ENCODE measurements at regions not wholly inside any gene's neighbourhood (a gene's known extent, or its start where the extent isn't known, plus 50 kb on each side); places are given as distances from the start of the nearest gene placed in this dataset.
A peak's percentile ranks its signal among the peaks of the same experiment; 100 is the strongest.

DNA sequence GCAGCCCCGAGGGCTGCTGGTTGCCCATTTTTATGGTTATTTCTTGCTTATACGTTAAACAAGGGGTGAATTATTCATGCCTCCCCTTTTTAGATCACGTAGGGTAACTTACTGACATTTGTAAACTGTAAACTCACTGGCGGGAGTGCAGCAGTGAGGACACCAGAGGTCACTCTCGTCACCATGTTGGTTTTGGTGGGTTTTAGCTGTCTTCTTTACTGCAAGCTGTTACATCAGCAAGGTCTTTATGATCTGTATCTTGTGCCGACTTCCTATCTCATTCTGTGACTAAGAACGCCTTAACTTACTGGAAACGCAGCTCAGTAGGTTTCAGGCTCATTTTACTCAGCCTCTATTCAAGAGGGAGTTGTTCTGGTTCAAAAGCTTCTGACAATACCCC lies 155.0 kb upstream of the PRDM9 start:
- no TSS peak for BruUV-seq (replicated peaks)
- Mint-ChIP-seq H3K27me3 (ENCODE audit: insufficient read depth, unreplicated experiment) (peaks cover 3% of the 10 kb centered on the region), H3K9me3 (ENCODE audit: unreplicated experiment) (no peaks in the 10 kb centered on the region), H3K4me1 (ENCODE audit: low read depth, unreplicated experiment) (no peaks in the 10 kb centered on the region), H3K4me3 (ENCODE audit: unreplicated experiment) (no peak overlapping the region), H3K27ac (ENCODE audit: unreplicated experiment) (no peak overlapping the region), H3K36me3 (ENCODE audit: insufficient read depth, unreplicated experiment) (no peaks in the 10 kb centered on the region)
- intact Hi-C loops (cut with micrococcal nuclease; ENCODE audit: unreplicated experiment), result loop anchor here (1.0 to 10.0 kb wide), 5 partner anchors 154 to 760 kb away; partner anchors contain the start of gene PRDM9
- Histone ChIP-seq H3K36me3 (ENCODE audit: control insufficient read depth, insufficient read depth, low read length) (no peaks in the 10 kb centered on the region), H3K4me1 (no peaks in the 10 kb centered on the region), H3K9me3 (no peaks in the 10 kb centered on the region), H3K27me3 (replicated peaks; ENCODE audit: control insufficient read depth, insufficient read depth, low read length) (no peaks in the 10 kb centered on the region), H3K4me3 (ENCODE audit: low read depth, low read length) (no peak overlapping the region)
- CTCF ChIA-PET, result interaction anchor here (1.0 kb wide), 1 partner anchor 143 kb away, joined by 3 read pairs; no protein-coding TSS in a partner anchor
- POLR2A ChIA-PET, result no interaction called here
- peak in 1 of 2 experiments; percentile 47 for DNase-seq
- TF ChIP-seq, protein P1, sequence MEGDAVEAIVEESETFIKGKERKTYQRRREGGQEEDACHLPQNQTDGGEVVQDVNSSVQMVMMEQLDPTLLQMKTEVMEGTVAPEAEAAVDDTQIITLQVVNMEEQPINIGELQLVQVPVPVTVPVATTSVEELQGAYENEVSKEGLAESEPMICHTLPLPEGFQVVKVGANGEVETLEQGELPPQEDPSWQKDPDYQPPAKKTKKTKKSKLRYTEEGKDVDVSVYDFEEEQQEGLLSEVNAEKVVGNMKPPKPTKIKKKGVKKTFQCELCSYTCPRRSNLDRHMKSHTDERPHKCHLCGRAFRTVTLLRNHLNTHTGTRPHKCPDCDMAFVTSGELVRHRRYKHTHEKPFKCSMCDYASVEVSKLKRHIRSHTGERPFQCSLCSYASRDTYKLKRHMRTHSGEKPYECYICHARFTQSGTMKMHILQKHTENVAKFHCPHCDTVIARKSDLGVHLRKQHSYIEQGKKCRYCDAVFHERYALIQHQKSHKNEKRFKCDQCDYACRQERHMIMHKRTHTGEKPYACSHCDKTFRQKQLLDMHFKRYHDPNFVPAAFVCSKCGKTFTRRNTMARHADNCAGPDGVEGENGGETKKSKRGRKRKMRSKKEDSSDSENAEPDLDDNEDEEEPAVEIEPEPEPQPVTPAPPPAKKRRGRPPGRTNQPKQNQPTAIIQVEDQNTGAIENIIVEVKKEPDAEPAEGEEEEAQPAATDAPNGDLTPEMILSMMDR (IDR thresholded peaks at IDR 0.05; ENCODE audit: insufficient read depth in 1 of 2, low read depth in 1 of 2, low read length in 1 of 2, severe bottlenecking in 1 of 2, unreplicated experiment in 1 of 2), result peak in 1 of 2 experiments; percentile 31

DNA sequence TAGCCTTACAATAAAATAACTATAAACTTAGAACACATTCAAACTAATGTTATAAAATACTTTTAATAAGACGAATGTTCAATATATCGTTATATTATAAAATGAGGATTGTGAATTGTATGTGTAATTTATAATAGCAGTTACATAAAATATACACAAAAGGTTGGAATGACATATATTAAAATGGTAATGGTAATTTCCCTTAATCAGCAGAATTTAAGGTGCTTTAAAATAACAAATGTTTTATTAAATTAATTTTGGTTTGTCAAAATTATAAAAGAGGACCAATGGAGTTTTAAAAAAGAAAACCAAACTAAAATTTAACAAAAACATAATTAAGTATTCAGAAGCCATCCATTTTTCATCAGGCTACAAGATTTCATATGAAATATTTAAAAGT lies 164.3 kb upstream of the PRDM9 start:
- no peaks in the 10 kb centered on the region for H3K36me3 ChIP-seq (ENCODE audit: control insufficient read depth, insufficient read depth, low read length)
- CTCF ChIA-PET, result no interaction called here
- TF ChIP-seq, protein P1 (IDR thresholded peaks at IDR 0.05; ENCODE audit: insufficient read depth in 1 of 2, low read depth in 1 of 2, low read length in 1 of 2, severe bottlenecking in 1 of 2, unreplicated experiment in 1 of 2), result no peak

DNA sequence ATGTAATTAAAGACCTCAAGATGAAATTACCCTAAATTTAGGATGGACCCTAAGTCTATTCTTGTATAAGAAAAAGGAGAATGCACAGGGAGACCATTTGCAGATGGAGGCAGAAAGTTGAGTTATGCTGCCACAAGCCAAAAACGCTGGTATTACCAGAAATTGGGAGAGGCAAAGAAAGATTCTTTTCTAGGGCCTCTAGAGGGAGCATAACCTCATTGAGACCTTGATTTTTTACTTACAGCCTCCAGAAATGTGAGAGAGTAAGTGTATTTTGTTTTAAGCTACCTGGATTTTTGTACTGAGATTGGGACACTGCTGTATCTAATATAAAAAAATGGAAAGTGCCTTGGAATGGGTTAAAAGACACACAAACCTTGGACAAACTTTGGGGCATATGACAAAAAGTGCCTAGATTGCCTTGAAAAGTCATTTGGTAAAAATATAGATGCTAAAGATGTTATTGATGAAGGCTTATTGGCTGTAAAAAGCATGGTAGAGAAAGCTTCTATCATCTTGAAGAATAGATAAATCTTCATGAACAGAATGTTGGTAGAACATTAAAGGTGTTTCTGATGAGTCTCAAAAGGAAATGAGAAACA lies 174.7 kb upstream of the PRDM9 start:
- Histone ChIP-seq H3K27me3 (replicated peaks; ENCODE audit: control insufficient read depth, insufficient read depth, low read length) (no peaks in the 10 kb centered on the region), H3K36me3 (ENCODE audit: control insufficient read depth, insufficient read depth, low read length) (no peaks in the 10 kb centered on the region), H3K4me1 (no peaks in the 10 kb centered on the region), H3K9me3 (no peaks in the 10 kb centered on the region), H3K4me3 (ENCODE audit: low read depth, low read length) (no peak overlapping the region)
- TF ChIP-seq, protein P1 (IDR thresholded peaks at IDR 0.05; ENCODE audit: insufficient read depth in 1 of 2, low read depth in 1 of 2, low read length in 1 of 2, severe bottlenecking in 1 of 2, unreplicated experiment in 1 of 2), result peak in 1 of 2 experiments; percentile 21
- intact Hi-C loops (cut with micrococcal nuclease; ENCODE audit: unreplicated experiment), result loop anchor here (5.0 kb wide), 1 partner anchor 125 kb away; no protein-coding TSS in a partner anchor
- Mint-ChIP-seq H3K27ac (ENCODE audit: unreplicated experiment) (no peak overlapping the region), H3K4me1 (ENCODE audit: low read depth, unreplicated experiment) (no peaks in the 10 kb centered on the region), H3K9me3 (ENCODE audit: unreplicated experiment) (no peaks in the 10 kb centered on the region), H3K27me3 (ENCODE audit: insufficient read depth, unreplicated experiment) (no peaks in the 10 kb centered on the region), H3K36me3 (ENCODE audit: insufficient read depth, unreplicated experiment) (no peaks in the 10 kb centered on the region), H3K4me3 (ENCODE audit: unreplicated experiment) (no peak overlapping the region)
- no TSS peak for BruUV-seq (replicated peaks)
- CTCF ChIA-PET, result no interaction called here
- POLR2A ChIA-PET, result no interaction called here
- no peak for DNase-seq

More for the DNA sequence above, 164.3 kb upstream of the PRDM9 start:
- Mint-ChIP-seq H3K27me3 (ENCODE audit: insufficient read depth, unreplicated experiment) (no peaks in the 10 kb centered on the region), H3K36me3 (ENCODE audit: insufficient read depth, unreplicated experiment) (no peaks in the 10 kb centered on the region), H3K9me3 (ENCODE audit: unreplicated experiment) (no peaks in the 10 kb centered on the region), H3K4me1 (ENCODE audit: low read depth, unreplicated experiment) (no peaks in the 10 kb centered on the region), H3K4me3 (ENCODE audit: unreplicated experiment) (no peak overlapping the region), H3K27ac (ENCODE audit: unreplicated experiment) (no peak overlapping the region)
- intact Hi-C loops (cut with micrococcal nuclease; ENCODE audit: unreplicated experiment), result no loop called here
- no peak for DNase-seq
- H3K4me3 ChIP-seq (ENCODE audit: low read depth, low read length), result no peak overlapping the region
- BruUV-seq (replicated peaks), result no TSS peak
- POLR2A ChIA-PET, result no interaction called here
- H3K9me3 ChIP-seq, result no peaks in the 10 kb centered on the region
- no peaks in the 10 kb centered on the region for H3K4me1 ChIP-seq
- H3K27me3 ChIP-seq (replicated peaks; ENCODE audit: control insufficient read depth, insufficient read depth, low read length), result no peaks in the 10 kb centered on the region

Measured in Caco-2 (cell line).